ENCODE measurements at regions not wholly inside any gene's neighbourhood (a gene's known extent, or its start where the extent isn't known, plus 50 kb on each side); places are given as distances from the start of the nearest gene placed in this dataset. TPM values are rescaled to one million over a fixed set of nuclear protein-coding genes. Genes with fewer than 3 reads are reported as not detected.

DNA sequence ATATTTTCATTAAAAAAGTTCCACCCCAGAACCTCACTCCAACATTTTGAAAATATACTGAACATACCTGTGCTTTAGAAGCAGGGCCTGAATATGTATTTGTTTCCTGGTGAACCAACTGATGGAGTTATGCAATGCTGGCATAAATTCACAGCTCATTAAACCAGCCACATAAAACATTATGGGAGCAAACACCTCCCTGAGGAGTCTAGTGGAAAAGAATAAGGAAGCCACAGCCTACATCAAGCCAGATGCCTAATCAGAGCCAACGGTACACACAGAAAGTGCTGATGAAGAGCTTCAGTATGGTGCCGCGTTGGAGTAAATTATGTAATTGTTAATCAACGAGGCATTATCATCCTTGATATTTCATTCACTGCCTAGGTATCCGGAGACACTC, 199.5 kb downstream of the AJAP1 start:
- H3K4me1 Mint-ChIP-seq (ENCODE audit: low read depth), result no peaks in the 10 kb centered on the region
- no peak overlapping the region for H3K27ac Mint-ChIP-seq
- peaks cover 55% of the 10 kb centered on the region for H3K9me3 Mint-ChIP-seq
- no peaks in the 10 kb centered on the region for H3K36me3 Mint-ChIP-seq (ENCODE audit: low read depth)
- no peak overlapping the region for H3K4me3 Mint-ChIP-seq
- no peak for DNase-seq
- 0 out of 2 replicates have a peak, but pooled peaks cover 1% of the 10 kb centered on the region for H3K27me3 Mint-ChIP-seq (ENCODE audit: insufficient read depth)
- TF ChIP-seq, protein P1, sequence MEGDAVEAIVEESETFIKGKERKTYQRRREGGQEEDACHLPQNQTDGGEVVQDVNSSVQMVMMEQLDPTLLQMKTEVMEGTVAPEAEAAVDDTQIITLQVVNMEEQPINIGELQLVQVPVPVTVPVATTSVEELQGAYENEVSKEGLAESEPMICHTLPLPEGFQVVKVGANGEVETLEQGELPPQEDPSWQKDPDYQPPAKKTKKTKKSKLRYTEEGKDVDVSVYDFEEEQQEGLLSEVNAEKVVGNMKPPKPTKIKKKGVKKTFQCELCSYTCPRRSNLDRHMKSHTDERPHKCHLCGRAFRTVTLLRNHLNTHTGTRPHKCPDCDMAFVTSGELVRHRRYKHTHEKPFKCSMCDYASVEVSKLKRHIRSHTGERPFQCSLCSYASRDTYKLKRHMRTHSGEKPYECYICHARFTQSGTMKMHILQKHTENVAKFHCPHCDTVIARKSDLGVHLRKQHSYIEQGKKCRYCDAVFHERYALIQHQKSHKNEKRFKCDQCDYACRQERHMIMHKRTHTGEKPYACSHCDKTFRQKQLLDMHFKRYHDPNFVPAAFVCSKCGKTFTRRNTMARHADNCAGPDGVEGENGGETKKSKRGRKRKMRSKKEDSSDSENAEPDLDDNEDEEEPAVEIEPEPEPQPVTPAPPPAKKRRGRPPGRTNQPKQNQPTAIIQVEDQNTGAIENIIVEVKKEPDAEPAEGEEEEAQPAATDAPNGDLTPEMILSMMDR (IDR thresholded peaks at IDR 0.05), result no peak

DNA sequence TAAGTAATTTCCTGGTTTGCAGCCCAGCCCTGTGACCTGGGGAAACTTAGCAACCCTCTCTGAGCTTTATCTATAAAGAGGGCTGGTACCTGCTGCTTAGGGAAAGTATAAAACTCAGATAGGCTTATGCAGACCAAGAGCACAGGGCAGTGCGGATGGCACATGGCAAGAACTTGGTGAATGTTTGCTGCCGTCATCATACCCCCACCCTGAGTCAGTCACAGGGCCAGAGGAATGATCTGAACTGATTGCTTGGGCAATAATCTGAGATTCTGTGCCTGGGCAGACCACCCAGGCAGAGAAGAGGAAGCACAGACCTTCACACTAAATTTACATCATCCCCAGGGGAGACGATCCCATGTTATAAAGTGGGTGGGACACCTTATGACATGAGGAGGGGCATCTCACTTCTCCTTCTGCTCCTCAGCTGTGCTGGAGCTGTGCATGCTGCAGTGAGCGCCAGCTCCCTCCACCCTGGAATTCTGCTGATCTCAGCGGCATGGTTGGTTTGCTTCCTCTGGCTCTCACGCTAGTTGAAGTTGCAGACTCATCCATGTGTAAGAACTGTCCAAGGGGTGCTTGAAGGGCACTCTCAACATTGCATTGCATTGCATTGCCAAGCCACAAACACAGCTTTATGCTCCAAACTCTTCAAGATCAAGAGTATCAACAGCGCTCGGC, 197.1 kb downstream of the AJAP1 start:
- Mint-ChIP-seq H3K27me3 (ENCODE audit: insufficient read depth) (0 out of 2 replicates have a peak, but pooled peaks cover 1% of the 10 kb centered on the region), H3K36me3 (ENCODE audit: low read depth) (no peaks in the 10 kb centered on the region), H3K27ac (no peak overlapping the region), H3K9me3 (peaks cover 56% of the 10 kb centered on the region), H3K4me1 (ENCODE audit: low read depth) (no peaks in the 10 kb centered on the region), H3K4me3 (no peak overlapping the region)
- no peak for DNase-seq
- TF ChIP-seq, protein P1 (IDR thresholded peaks at IDR 0.05), result no peak

DNA sequence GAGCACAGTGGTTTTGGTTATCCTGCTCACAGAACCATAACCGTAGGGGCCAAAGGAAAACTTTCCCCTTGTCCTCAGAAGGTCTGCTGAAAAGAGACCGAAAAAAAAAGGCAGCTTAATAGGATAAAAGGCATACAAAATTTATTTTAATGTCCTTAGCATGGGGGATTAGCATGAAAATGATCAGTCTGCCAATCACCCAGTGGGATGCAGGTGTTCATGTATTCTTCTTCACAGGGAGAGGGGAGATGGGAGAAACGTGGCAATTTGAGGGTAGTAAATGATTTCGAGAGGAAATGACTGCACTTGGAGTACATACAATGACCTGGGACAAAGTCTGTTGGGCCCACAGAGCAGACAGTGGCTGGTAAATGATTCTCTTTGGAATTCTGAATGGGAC, 194.0 kb downstream of the AJAP1 start:
- TF ChIP-seq, protein P1 (IDR thresholded peaks at IDR 0.05), result no peak
- Mint-ChIP-seq H3K4me3 (no peak overlapping the region), H3K4me1 (ENCODE audit: low read depth) (no peaks in the 10 kb centered on the region), H3K27ac (no peak overlapping the region), H3K27me3 (ENCODE audit: insufficient read depth) (0 out of 2 replicates have a peak, but pooled peaks cover 1% of the 10 kb centered on the region), H3K9me3 (peaks cover 45% of the 10 kb centered on the region), H3K36me3 (ENCODE audit: low read depth) (no peaks in the 10 kb centered on the region)
- DNase-seq, result no peak

DNA sequence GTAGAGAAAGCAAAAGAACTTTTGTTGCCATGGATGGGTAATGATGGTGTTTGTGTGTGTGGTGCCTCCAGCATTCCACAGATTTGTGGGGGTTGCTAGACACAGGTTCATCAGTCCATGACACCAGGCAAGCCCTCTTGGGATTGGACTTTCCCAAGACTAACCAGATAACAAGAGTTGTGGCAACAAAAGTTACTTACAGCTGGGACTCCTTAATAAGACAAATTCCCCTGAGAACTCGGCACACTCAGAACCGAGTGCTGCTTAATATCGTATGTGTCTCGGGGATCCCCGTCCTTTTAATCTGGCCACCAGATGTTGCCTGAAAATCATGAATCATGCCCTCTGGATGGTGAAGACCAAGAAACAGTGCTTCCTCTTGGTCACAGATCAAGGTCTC, 193.3 kb downstream of the AJAP1 start:
- DNase-seq, result no peak
- H3K4me1 Mint-ChIP-seq (ENCODE audit: low read depth), result no peaks in the 10 kb centered on the region
- H3K4me3 Mint-ChIP-seq, result no peak overlapping the region
- TF ChIP-seq, protein P1 (IDR thresholded peaks at IDR 0.05), result no peak
- no peaks in the 10 kb centered on the region for H3K36me3 Mint-ChIP-seq (ENCODE audit: low read depth)
- H3K9me3 Mint-ChIP-seq, result peaks cover 38% of the 10 kb centered on the region
- H3K27ac Mint-ChIP-seq, result no peak overlapping the region
- no peaks in the 10 kb centered on the region for H3K27me3 Mint-ChIP-seq (ENCODE audit: insufficient read depth)

Small RNA genes lying in the stretch of these regions (microRNA-seq; reads per million reads assigned to microRNA genes)
- gene MIR4417, result not detected
